ENCODE measurements at regions not wholly inside any gene's neighbourhood (a gene's known extent, or its start where the extent isn't known, plus 50 kb on each side); places are given as distances from the start of the nearest gene placed in this dataset.

GRCh38 chr18:71022389-71022788 lies 733.5 kb downstream of the SOCS6 start:
- FAIRE-seq: no peak
- no peak for DNase-seq (ENCODE audit: low spot score)

DNA sequence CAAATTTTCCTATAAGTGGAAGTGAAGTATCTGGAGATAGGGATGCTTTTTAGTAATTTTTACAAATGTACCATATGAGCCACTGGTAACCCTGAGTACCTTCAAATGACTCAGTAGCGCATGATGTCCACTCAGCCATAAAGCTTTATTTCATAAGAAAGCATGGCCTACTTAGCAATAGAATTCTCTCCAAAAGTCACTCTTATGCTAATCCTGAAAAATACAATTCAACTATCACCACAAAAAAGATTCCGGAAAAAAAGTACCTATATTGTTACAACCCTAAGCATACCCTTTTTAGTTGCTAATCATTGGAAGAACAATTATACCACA lies 732.2 kb downstream of the SOCS6 start:
- peak; percentile 19 for DNase-seq (ENCODE audit: low spot score)
- FAIRE-seq: no peak

DNA sequence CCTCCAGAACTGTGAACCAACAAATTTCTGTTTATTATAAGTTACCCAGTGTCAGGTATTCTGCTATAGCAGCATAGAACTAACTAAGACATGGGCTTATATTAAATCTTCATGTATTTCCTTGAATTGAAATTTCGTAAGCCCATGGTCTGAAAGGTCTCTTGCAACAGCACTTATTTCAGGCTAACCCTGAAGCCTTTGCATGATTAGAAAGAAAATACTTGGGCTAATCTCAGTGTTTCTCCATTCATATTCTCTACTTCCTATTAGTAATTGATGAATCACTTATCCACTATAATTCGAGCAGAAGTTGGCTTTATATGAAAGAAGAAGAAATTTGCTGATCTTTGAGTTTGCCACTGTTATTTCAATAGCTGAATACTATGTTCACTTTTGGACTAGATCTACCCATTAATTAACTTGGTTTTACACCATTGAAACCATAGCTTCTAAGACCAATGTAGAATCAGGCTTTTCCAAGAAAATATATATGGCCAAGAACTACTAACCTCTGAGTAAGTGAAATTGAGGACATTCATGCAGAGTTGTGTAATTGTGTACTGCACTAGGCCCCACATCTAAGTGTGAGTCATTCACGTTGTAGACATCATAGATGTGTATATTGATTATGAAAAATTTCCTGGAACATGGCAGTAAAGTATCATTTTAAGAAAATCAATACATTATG lies 731.6 kb downstream of the SOCS6 start:
- FAIRE-seq (no peak), DNase-seq (ENCODE audit: low spot score) (peak; percentile 27)

DNA sequence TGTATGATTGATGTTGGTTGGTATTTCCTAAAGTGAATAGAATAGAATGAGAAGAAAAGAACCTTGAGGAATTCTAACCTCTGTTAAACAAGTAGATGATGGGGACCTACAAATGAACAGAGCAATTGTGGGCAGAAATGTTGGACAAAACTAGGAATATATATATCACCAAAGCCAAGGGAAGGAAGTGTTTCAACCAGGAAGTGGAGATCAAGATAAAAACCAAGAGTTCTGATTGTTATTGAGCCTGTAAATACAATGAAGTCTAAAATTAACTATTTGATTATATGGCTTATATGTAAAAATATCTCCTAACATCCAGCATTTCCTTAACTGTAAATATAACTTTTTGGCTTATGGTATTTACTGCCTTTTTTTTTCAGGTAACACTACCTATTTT lies 730.0 kb downstream of the SOCS6 start:
- DNase-seq (ENCODE audit: low spot score) (no peak), FAIRE-seq (no peak)

DNA sequence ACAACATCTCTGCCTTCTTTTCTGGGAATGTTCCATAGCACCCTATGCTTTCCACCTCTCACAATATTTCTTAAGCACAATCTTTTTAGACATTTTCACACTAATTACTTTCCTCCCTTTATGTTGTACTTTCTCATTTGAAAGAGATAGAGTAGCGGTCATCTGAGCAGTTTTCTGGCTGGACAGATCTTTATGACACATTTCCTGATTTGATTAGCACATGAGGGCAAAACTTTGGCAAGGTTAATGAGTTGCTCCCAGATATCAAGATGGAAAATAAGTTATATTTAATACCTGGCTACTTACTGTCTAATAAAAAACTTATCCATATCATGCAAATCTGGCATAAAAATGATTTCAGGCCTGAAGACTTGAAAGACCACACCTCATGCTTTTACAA lies 723.9 kb downstream of the SOCS6 start:
- no peak for FAIRE-seq
- DNase-seq (ENCODE audit: low spot score): no peak

- DNase-seq (ENCODE audit: low spot score) (no peak), FAIRE-seq (no peak)
These were observed 722.5 kb downstream of the SOCS6 start for GRCh38 chr18:71011389-71011788.

GRCh38 chr18:71008257-71008656 lies 719.4 kb downstream of the SOCS6 start:
- FAIRE-seq (no peak), DNase-seq (ENCODE audit: low spot score) (no peak)

DNA sequence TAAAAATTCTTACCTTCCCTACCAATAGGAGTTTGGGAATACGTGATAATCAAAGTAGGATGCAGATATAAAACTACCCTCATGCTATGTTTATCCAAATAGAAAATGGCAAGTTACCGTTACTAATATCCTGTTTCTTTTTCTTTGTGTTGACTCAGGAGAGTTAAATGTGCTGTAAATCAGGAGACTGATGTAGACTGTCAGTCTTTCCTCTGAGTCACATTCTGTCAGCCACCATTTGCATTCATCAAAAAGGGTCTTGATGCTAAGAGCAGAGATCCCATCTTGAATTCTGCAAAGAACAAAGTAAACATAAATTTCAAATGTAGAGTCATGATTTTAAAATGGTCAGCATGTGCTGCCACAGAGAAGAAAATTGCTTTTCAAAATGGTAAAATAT lies 712.8 kb downstream of the SOCS6 start:
- FAIRE-seq (no peak), DNase-seq (ENCODE audit: low spot score) (no peak)

GRCh38 chr18:70998490-70998889 lies 709.6 kb downstream of the SOCS6 start:
- FAIRE-seq (no peak), DNase-seq (ENCODE audit: low spot score) (no peak)

GRCh38 chr18:70994116-70994515 lies 705.3 kb downstream of the SOCS6 start:
- DNase-seq (ENCODE audit: low spot score) (no peak), FAIRE-seq (no peak)

DNA sequence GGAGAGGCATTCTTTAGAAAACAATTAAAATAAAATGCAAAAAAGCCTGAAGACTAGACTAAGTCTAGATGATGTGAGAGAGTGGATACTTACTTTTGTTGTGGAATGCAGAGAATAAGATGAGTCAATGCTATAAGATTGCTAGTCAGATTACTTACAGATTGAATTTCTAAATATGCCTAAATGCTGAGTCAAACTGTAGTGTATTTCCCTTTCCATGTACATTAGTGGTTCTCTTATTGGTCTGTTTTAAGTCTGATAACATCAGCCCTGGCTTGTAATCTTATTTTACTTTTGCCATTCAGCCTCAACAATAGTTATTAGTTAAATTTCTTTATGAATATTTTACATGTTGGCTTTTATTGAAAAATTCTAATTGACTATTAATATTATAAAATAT lies 702.7 kb downstream of the SOCS6 start:
- no peak for FAIRE-seq

GRCh38 chr18:70985948-70986347 lies 697.1 kb downstream of the SOCS6 start:
- FAIRE-seq (no peak), DNase-seq (ENCODE audit: low spot score) (no peak)

More for the DNA sequence above, 702.7 kb downstream of the SOCS6 start:
- no peak for DNase-seq (ENCODE audit: low spot score)

- DNase-seq (ENCODE audit: low spot score) (no peak), FAIRE-seq (no peak)
These were observed 693.4 kb downstream of the SOCS6 start for GRCh38 chr18:70982292-70982691.

- FAIRE-seq: no peak
These were observed 692.7 kb downstream of the SOCS6 start for GRCh38 chr18:70981400-70982140.

DNA sequence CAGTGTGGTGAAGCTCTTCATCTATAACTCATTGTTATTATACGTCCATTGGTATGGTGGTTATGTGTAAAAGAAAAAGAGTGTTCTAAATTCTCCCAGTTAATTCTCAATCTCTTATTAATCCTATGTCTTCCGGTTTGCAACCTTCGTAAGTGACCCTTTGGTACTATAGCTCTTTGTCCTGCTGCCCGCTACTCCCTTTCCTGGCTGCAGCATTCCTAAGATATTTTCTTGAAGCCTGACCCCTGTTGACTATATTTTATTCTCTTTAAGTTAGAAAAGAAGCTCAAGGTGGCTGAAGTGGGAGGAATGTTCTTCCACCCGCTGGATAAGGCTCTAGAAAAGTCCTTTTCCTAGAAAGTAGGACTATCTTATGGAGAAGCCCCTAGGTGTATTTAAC lies 684.8 kb downstream of the SOCS6 start:
- no peak for FAIRE-seq
- DNase-seq (ENCODE audit: low spot score): no peak

More at GRCh38 chr18:70981400-70982140, 692.7 kb downstream of the SOCS6 start:
- no peak for DNase-seq (ENCODE audit: low spot score)

DNA sequence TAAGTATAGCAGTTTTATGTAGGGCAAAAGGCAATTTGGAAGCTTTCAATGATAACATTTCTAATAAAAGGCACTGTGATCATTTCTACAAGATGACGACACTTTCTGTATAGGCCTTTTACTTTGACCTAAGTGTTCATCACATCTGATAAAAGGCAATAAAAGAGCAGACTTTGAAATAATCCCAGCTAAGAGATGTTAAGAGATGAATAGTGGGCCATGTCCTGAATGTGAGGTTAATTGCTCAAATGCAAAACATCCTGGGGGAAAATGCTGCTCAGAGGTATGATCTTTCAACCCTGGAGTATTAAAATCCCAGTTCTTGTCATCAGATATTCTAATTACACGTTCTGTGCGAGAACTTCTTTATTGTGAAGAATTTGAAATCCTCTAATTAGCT lies 677.6 kb downstream of the SOCS6 start:
- no peak for FAIRE-seq
- DNase-seq (ENCODE audit: low spot score): no peak

DNA sequence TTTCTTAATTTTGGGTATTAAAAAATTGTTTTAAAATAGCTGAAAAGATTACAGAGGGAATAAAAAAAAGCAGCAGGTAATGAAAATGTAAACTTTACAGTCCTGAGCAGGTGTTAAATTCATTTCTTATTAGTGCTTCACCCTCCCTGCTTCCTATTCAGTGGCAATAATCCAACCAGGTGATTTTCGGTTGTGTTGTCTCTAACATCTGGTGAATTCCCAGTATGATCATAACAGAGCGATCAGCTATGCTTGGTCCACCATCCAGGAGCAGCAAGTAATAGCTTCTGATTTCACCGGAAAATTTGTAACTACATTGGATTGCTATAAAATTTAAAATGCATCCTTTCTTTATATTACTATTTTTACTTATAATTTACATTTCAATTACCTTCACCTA lies 673.1 kb downstream of the SOCS6 start:
- DNase-seq (ENCODE audit: low spot score): no peak
- no peak for FAIRE-seq

GRCh38 chr18:70956554-70956953 lies 667.7 kb downstream of the SOCS6 start:
- FAIRE-seq: no peak

GRCh38 chr18:70936160-70936559 lies 647.3 kb downstream of the SOCS6 start:
- DNase-seq (ENCODE audit: low spot score) (no peak), FAIRE-seq (no peak)

More at GRCh38 chr18:70956554-70956953, 667.7 kb downstream of the SOCS6 start:
- DNase-seq (ENCODE audit: low spot score): no peak

DNA sequence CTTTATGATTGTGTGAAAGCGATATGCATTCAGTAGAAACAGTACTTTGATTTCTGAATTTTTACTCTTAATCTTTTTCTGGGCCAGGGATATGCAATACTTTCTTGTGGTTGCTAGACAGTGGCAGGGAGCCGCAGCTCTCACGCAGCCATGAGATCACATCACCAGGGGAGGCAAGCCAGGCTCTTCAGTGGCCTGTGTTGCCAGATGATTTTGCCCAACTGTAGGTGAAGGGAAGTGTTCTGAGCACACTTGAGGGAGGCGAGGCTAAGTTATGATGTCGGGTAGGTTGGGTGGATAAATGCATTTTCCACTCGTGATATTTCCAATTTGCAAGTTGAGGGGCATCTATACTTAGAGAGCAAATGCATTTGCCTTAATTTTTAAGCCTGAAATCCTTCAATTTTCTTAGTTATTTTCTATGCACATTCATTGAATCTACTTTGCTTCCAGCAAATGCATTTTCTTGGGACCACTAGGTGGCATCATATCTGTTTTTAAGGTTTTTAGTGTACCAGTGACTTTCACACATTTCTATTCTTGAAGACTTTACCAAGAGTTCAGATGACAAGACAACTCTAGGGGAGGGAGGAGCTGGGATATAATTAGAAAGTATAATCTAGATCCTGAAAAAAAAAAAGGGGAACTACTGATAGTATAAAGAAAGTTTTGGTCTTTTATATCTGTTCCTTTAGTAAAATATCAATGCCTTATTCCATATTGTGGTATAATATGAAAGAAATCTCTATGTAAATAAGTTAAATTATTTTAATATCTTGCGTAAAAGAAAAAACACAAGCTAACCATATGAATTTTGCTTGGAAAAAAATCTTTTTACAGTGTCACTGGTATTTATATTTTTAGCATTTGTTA lies 643.3 kb downstream of the SOCS6 start:
- FAIRE-seq (peak; percentile 29), DNase-seq (ENCODE audit: low spot score) (peak; percentile 10)

DNA sequence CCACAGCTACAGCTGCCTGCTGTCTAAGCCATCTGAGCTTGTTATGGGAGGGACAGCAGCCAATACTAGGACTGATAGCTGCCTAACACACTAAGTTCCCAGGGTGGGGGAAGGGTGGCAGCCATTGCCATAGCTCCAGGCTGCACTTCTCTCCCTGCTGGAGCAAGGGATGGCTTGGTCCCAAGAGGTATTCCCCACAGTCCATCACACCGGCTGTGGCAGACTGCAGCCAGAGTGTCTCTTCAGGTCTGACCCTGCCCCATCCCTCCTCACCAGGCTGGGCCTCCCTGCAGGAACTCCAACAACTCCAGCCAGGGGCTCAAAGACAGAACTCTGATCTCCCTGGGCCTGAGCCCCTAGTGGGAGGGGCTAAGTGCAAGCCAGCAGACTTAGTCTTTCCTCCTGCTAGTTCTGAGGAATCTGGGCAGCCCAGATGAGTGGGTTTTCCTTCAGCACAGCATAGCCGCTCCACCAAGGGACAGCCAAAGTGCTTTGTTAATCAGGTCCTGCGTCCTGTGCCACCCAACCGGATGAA lies 632.1 kb downstream of the SOCS6 start:
- DNase-seq (ENCODE audit: low spot score) (no peak), FAIRE-seq (no peak)

GRCh38 chr18:70907673-70908072 lies 618.8 kb downstream of the SOCS6 start:
- DNase-seq (ENCODE audit: low spot score): no peak
- no peak for FAIRE-seq
